Breast epithelium (tissue), 3 donors: ENCODE measurements at regions not wholly inside any gene's neighbourhood (a gene's known extent, or its start where the extent isn't known, plus 50 kb on each side); places are given as distances from the start of the nearest gene placed in this dataset.

ENCODE experiments used
- POLR2A ChIP-seq: fragments of 450-650 bp; IDR thresholded peaks from one replicate; pipeline ENCODE4 v1.6.1; 2016; ENCODE audit warnings: antibody characterized with exemption, mild to moderate bottlenecking, moderate library complexity
- POLR2AphosphoS5 ChIP-seq, 3 donors: sonication (generic); formaldehyde crosslinking; IDR thresholded peaks; one replicate each; pipeline ENCODE4 v1.6.1; 2017; ENCODE audit warnings: antibody characterized with exemption in 3 of 3
- TF ChIP-seq, protein P1 (sequence below), 3 donors: fragments of 450-650 bp; IDR thresholded peaks; one replicate each; pipeline ENCODE4 v1.5.1; 2016 to 2017; ENCODE audit warnings: antibody characterized with exemption in 3 of 3, mild to moderate bottlenecking in 3 of 3, moderate library complexity in 3 of 3

DNA sequence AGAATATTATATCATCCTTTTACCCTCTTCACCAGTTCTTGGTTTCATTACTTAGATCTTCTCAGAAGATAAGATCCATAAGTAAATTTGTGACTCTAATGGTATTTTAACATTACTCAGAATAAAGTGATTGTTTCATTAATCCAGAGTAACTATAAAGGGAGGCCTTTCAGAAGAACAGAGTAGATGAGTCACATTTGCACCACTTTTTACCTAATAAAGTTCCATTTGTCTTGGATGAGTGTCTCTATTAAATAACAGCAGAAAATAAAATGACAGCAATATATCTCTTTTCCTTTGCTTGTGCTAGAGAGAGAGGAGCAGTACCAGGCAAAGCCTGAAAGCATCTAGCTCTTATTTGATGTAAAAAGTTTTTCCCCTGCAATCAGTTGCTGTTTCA is 926.5 kb upstream of the CNTNAP5 start:
- TF ChIP-seq, protein P1, sequence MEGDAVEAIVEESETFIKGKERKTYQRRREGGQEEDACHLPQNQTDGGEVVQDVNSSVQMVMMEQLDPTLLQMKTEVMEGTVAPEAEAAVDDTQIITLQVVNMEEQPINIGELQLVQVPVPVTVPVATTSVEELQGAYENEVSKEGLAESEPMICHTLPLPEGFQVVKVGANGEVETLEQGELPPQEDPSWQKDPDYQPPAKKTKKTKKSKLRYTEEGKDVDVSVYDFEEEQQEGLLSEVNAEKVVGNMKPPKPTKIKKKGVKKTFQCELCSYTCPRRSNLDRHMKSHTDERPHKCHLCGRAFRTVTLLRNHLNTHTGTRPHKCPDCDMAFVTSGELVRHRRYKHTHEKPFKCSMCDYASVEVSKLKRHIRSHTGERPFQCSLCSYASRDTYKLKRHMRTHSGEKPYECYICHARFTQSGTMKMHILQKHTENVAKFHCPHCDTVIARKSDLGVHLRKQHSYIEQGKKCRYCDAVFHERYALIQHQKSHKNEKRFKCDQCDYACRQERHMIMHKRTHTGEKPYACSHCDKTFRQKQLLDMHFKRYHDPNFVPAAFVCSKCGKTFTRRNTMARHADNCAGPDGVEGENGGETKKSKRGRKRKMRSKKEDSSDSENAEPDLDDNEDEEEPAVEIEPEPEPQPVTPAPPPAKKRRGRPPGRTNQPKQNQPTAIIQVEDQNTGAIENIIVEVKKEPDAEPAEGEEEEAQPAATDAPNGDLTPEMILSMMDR (IDR thresholded peaks at IDR 0.05): no peak
- no peak for TF ChIP-seq POLR2A
- no peak for TF ChIP-seq POLR2AphosphoS5 (IDR thresholded peaks at IDR 0.05)
